ENCODE measurements at regions not wholly inside any gene's neighbourhood (a gene's known extent, or its start where the extent isn't known, plus 50 kb on each side); places are given as distances from the start of the nearest gene placed in this dataset.

GRCh38 chrY:8393246-8393645 lies 944.0 kb upstream of the TSPY4 start:
- Histone ChIP-seq H4K20me1 (ENCODE audit: control insufficient read depth, extremely low read depth, insufficient read depth, low read length) (no peaks in the 10 kb centered on the region), H3K4me1 (ENCODE audit: control insufficient read depth, extremely low read depth, insufficient read depth, low read length) (no peaks in the 10 kb centered on the region), H3K4me2 (ENCODE audit: extremely low read depth, insufficient read depth, low read length) (no peak overlapping the region), H3K9me3 (ENCODE audit: control insufficient read depth, insufficient read depth, low read depth, low read length) (no peaks in the 10 kb centered on the region), H3K9ac (ENCODE audit: insufficient read depth, low read length) (no peak overlapping the region), H3K36me3 (ENCODE audit: control insufficient read depth, insufficient read depth, low read length) (no peaks in the 10 kb centered on the region), H3K27me3 (ENCODE audit: control insufficient read depth, insufficient read depth, low read length) (no peaks in the 10 kb centered on the region), H3K27ac (ENCODE audit: insufficient read depth, low read length) (no peak overlapping the region), H2AFZ (ENCODE audit: low read length) (no peak overlapping the region), H3K4me3 (replicated peaks in 1 of 4; ENCODE audit: control extremely low read depth in 1 of 4, insufficient read depth in 1 of 4, low read depth in 3 of 4, low read length in 4 of 4) (no peak overlapping the region), H3K79me2 (ENCODE audit: control insufficient read depth, insufficient read depth, low read length) (no peaks in the 10 kb centered on the region)
- TF ChIP-seq EZH2 (IDR thresholded peaks at IDR 0.05; ENCODE audit: low read length, missing control alignments), result no peak
- TF ChIP-seq, protein P1, sequence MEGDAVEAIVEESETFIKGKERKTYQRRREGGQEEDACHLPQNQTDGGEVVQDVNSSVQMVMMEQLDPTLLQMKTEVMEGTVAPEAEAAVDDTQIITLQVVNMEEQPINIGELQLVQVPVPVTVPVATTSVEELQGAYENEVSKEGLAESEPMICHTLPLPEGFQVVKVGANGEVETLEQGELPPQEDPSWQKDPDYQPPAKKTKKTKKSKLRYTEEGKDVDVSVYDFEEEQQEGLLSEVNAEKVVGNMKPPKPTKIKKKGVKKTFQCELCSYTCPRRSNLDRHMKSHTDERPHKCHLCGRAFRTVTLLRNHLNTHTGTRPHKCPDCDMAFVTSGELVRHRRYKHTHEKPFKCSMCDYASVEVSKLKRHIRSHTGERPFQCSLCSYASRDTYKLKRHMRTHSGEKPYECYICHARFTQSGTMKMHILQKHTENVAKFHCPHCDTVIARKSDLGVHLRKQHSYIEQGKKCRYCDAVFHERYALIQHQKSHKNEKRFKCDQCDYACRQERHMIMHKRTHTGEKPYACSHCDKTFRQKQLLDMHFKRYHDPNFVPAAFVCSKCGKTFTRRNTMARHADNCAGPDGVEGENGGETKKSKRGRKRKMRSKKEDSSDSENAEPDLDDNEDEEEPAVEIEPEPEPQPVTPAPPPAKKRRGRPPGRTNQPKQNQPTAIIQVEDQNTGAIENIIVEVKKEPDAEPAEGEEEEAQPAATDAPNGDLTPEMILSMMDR (conservative IDR thresholded peaks at IDR 0.05 in 1 of 2, IDR thresholded peaks at IDR 0.05 in 1 of 2; ENCODE audit: low read depth in 1 of 2, low read length in 2 of 2), result no peak
- no peak for DNase-seq (ENCODE audit: low read depth in 2 of 2)

DNA sequence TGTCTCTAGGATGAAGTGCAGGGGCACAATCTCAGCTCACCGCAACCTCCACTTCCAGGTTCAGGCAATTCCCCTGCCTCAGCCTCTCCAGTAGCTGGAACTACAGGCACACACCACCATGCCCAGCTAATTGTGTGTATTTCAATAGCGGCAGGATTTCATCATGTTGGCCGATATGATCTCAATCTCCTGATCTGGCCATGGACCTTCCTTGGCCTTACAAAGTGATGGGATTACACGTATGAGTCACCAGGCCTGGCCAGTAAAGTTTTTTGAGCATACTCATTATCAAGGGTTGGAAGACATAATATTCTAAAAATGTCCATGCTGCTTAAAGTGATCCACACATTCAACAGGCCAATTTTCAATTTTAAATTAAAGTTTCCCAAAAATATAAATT lies 914.4 kb upstream of the TSPY4 start:
- H3K36me3 ChIP-seq (ENCODE audit: control insufficient read depth, insufficient read depth, low read length), result no peaks in the 10 kb centered on the region
- H3K4me1 ChIP-seq (ENCODE audit: control insufficient read depth, extremely low read depth, insufficient read depth, low read length), result no peaks in the 10 kb centered on the region
- H3K4me2 ChIP-seq (ENCODE audit: extremely low read depth, insufficient read depth, low read length), result no peak overlapping the region
- no peaks in the 10 kb centered on the region for H3K9me3 ChIP-seq (ENCODE audit: control insufficient read depth, insufficient read depth, low read depth, low read length)
- H3K4me3 ChIP-seq (replicated peaks in 1 of 4; ENCODE audit: control extremely low read depth in 1 of 4, insufficient read depth in 1 of 4, low read depth in 3 of 4, low read length in 4 of 4), result no peak overlapping the region
- TF ChIP-seq EZH2 (IDR thresholded peaks at IDR 0.05; ENCODE audit: low read length, missing control alignments), result no peak
- TF ChIP-seq, protein P1 (conservative IDR thresholded peaks at IDR 0.05 in 1 of 2, IDR thresholded peaks at IDR 0.05 in 1 of 2; ENCODE audit: low read depth in 1 of 2, low read length in 2 of 2), result no peak
- H3K79me2 ChIP-seq (ENCODE audit: control insufficient read depth, insufficient read depth, low read length), result no peaks in the 10 kb centered on the region
- no peak for DNase-seq (ENCODE audit: low read depth in 2 of 2)
- no peaks in the 10 kb centered on the region for H3K27me3 ChIP-seq (ENCODE audit: control insufficient read depth, insufficient read depth, low read length)
- no peak overlapping the region for H3K9ac ChIP-seq (ENCODE audit: insufficient read depth, low read length)
- no peak overlapping the region for H2AFZ ChIP-seq (ENCODE audit: low read length)
- H4K20me1 ChIP-seq (ENCODE audit: control insufficient read depth, extremely low read depth, insufficient read depth, low read length), result no peaks in the 10 kb centered on the region
- H3K27ac ChIP-seq (ENCODE audit: insufficient read depth, low read length), result no peak overlapping the region

DNA sequence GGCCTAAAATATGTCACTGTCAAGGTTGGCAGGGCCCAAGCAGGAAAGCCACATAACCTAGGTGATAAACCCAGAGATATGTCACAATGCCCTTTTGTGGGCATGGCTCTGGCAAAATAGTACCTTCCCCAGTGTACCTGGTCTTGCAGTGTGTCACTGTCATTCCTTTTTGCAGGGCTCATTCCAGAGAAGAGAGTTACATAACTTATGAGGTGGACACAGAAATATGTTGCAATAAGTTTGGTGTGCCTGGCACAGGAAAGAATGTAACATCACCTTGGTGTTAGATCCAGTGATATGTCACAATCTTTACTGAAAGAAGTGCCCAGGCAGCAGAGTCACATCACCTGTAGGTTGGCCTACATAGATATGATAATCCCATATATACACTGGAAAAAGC lies 910.8 kb upstream of the TSPY4 start:
- Histone ChIP-seq H3K4me3 (replicated peaks in 1 of 4; ENCODE audit: control extremely low read depth in 1 of 4, insufficient read depth in 1 of 4, low read depth in 3 of 4, low read length in 4 of 4) (no peak overlapping the region), H3K36me3 (ENCODE audit: control insufficient read depth, insufficient read depth, low read length) (no peaks in the 10 kb centered on the region), H3K79me2 (ENCODE audit: control insufficient read depth, insufficient read depth, low read length) (no peaks in the 10 kb centered on the region), H3K27ac (ENCODE audit: insufficient read depth, low read length) (no peak overlapping the region), H2AFZ (ENCODE audit: low read length) (no peak overlapping the region), H3K9me3 (ENCODE audit: control insufficient read depth, insufficient read depth, low read depth, low read length) (no peaks in the 10 kb centered on the region), H3K9ac (ENCODE audit: insufficient read depth, low read length) (no peak overlapping the region), H3K4me1 (ENCODE audit: control insufficient read depth, extremely low read depth, insufficient read depth, low read length) (no peaks in the 10 kb centered on the region), H3K4me2 (ENCODE audit: extremely low read depth, insufficient read depth, low read length) (no peak overlapping the region), H4K20me1 (ENCODE audit: control insufficient read depth, extremely low read depth, insufficient read depth, low read length) (no peaks in the 10 kb centered on the region), H3K27me3 (ENCODE audit: control insufficient read depth, insufficient read depth, low read length) (no peaks in the 10 kb centered on the region)
- DNase-seq (ENCODE audit: low read depth in 2 of 2), result no peak
- no peak for TF ChIP-seq EZH2 (IDR thresholded peaks at IDR 0.05; ENCODE audit: low read length, missing control alignments)
- TF ChIP-seq, protein P1 (conservative IDR thresholded peaks at IDR 0.05 in 1 of 2, IDR thresholded peaks at IDR 0.05 in 1 of 2; ENCODE audit: low read depth in 1 of 2, low read length in 2 of 2), result no peak
